ENCODE measurements at regions not wholly inside any gene's neighbourhood (a gene's known extent, or its start where the extent isn't known, plus 50 kb on each side); places are given as distances from the start of the nearest gene placed in this dataset.
A peak's percentile ranks its signal among the peaks of the same experiment; 100 is the strongest.
"Not testable (repeated sequence)": the region's sequence is repeated elsewhere in the genome, so short reads cannot be mapped to it uniquely, and the experiment has no call there.

- H3K9me3 ChIP-seq (ENCODE audit: control insufficient read depth, low read length) = no peaks in the 10 kb centered on the region
- no peaks in the 10 kb centered on the region for H3K27me3 ChIP-seq (replicated peaks; ENCODE audit: control insufficient read depth, insufficient read depth, low read length)
- no peaks in the 10 kb centered on the region for H3K4me1 ChIP-seq (ENCODE audit: control insufficient read depth, insufficient read depth, low read length)
- no peaks in the 10 kb centered on the region for H3K36me3 ChIP-seq (ENCODE audit: control insufficient read depth, insufficient read depth, low read length, severe bottlenecking)
- no peak overlapping the region for H3K4me3 ChIP-seq (ENCODE audit: low read length)
- no peak overlapping the region for H3K9ac ChIP-seq (ENCODE audit: low read length)
- DNase-seq (ENCODE audit: low read depth) = no peak
Measured at GRCh38 chr4:104919406-104919805, 227.3 kb upstream of the TET2 start.

GRCh38 chr4:104930298-104930697 is 216.4 kb upstream of the TET2 start:
- no peaks in the 10 kb centered on the region for H3K27me3 ChIP-seq (replicated peaks; ENCODE audit: control insufficient read depth, insufficient read depth, low read length)
- H3K9me3 ChIP-seq (ENCODE audit: control insufficient read depth, low read length) = no peaks in the 10 kb centered on the region
- no peak overlapping the region for H3K4me3 ChIP-seq (ENCODE audit: low read length)
- DNase-seq (ENCODE audit: low read depth) = no peak
- H3K9ac ChIP-seq (ENCODE audit: low read length) = no peak overlapping the region
- H3K36me3 ChIP-seq (ENCODE audit: control insufficient read depth, insufficient read depth, low read length, severe bottlenecking) = no peaks in the 10 kb centered on the region
- H3K4me1 ChIP-seq (ENCODE audit: control insufficient read depth, insufficient read depth, low read length) = no peaks in the 10 kb centered on the region

GRCh38 chr4:104930745-104931736 is 215.6 kb upstream of the TET2 start:
- not testable (repeated sequence) for H3K4me3 ChIP-seq (ENCODE audit: low read length); H3K4me1 ChIP-seq (ENCODE audit: control insufficient read depth, insufficient read depth, low read length); H3K9me3 ChIP-seq (ENCODE audit: control insufficient read depth, low read length); H3K36me3 ChIP-seq (ENCODE audit: control insufficient read depth, insufficient read depth, low read length, severe bottlenecking); H3K9ac ChIP-seq (ENCODE audit: low read length); H3K27me3 ChIP-seq (replicated peaks; ENCODE audit: control insufficient read depth, insufficient read depth, low read length)
- peak; percentile 61 for DNase-seq (ENCODE audit: low read depth)

GRCh38 chr4:104938624-104939023 is 208.1 kb upstream of the TET2 start:
- no peaks in the 10 kb centered on the region for H3K4me1 ChIP-seq (ENCODE audit: control insufficient read depth, insufficient read depth, low read length)
- no peaks in the 10 kb centered on the region for H3K9me3 ChIP-seq (ENCODE audit: control insufficient read depth, low read length)
- no peak for DNase-seq (ENCODE audit: low read depth)
- H3K36me3 ChIP-seq (ENCODE audit: control insufficient read depth, insufficient read depth, low read length, severe bottlenecking) = no peaks in the 10 kb centered on the region
- H3K27me3 ChIP-seq (replicated peaks; ENCODE audit: control insufficient read depth, insufficient read depth, low read length) = no peaks in the 10 kb centered on the region
- no peak overlapping the region for H3K4me3 ChIP-seq (ENCODE audit: low read length)
- H3K9ac ChIP-seq (ENCODE audit: low read length) = no peak overlapping the region

GRCh38 chr4:104940927-104941326 is 205.7 kb upstream of the TET2 start:
- no peaks in the 10 kb centered on the region for H3K9me3 ChIP-seq (ENCODE audit: control insufficient read depth, low read length)
- DNase-seq (ENCODE audit: low read depth) = no peak
- no peaks in the 10 kb centered on the region for H3K27me3 ChIP-seq (replicated peaks; ENCODE audit: control insufficient read depth, insufficient read depth, low read length)
- no peak overlapping the region for H3K4me3 ChIP-seq (ENCODE audit: low read length)
- no peaks in the 10 kb centered on the region for H3K4me1 ChIP-seq (ENCODE audit: control insufficient read depth, insufficient read depth, low read length)
- H3K9ac ChIP-seq (ENCODE audit: low read length) = no peak overlapping the region
- no peaks in the 10 kb centered on the region for H3K36me3 ChIP-seq (ENCODE audit: control insufficient read depth, insufficient read depth, low read length, severe bottlenecking)

GRCh38 chr4:104941661-104942062 is 205.0 kb upstream of the TET2 start:
- H3K27me3 ChIP-seq (replicated peaks; ENCODE audit: control insufficient read depth, insufficient read depth, low read length) = no peaks in the 10 kb centered on the region
- H3K9ac ChIP-seq (ENCODE audit: low read length) = no peak overlapping the region
- no peaks in the 10 kb centered on the region for H3K36me3 ChIP-seq (ENCODE audit: control insufficient read depth, insufficient read depth, low read length, severe bottlenecking)
- DNase-seq (ENCODE audit: low read depth) = no peak
- no peak overlapping the region for H3K4me3 ChIP-seq (ENCODE audit: low read length)
- no peaks in the 10 kb centered on the region for H3K9me3 ChIP-seq (ENCODE audit: control insufficient read depth, low read length)
- no peaks in the 10 kb centered on the region for H3K4me1 ChIP-seq (ENCODE audit: control insufficient read depth, insufficient read depth, low read length)

- H3K27me3 ChIP-seq (replicated peaks; ENCODE audit: control insufficient read depth, insufficient read depth, low read length) = no peaks in the 10 kb centered on the region
- no peaks in the 10 kb centered on the region for H3K4me1 ChIP-seq (ENCODE audit: control insufficient read depth, insufficient read depth, low read length)
- no peak overlapping the region for H3K4me3 ChIP-seq (ENCODE audit: low read length)
- no peak overlapping the region for H3K9ac ChIP-seq (ENCODE audit: low read length)
- DNase-seq (ENCODE audit: low read depth) = peak; percentile 27
- no peaks in the 10 kb centered on the region for H3K36me3 ChIP-seq (ENCODE audit: control insufficient read depth, insufficient read depth, low read length, severe bottlenecking)
- no peaks in the 10 kb centered on the region for H3K9me3 ChIP-seq (ENCODE audit: control insufficient read depth, low read length)
Measured at GRCh38 chr4:104942990-104943743, 203.5 kb upstream of the TET2 start.

GRCh38 chr4:104944596-104944995 is 202.1 kb upstream of the TET2 start:
- Histone ChIP-seq H3K27me3 (replicated peaks; ENCODE audit: control insufficient read depth, insufficient read depth, low read length) (no peaks in the 10 kb centered on the region), H3K36me3 (ENCODE audit: control insufficient read depth, insufficient read depth, low read length, severe bottlenecking) (no peaks in the 10 kb centered on the region), H3K4me1 (ENCODE audit: control insufficient read depth, insufficient read depth, low read length) (no peaks in the 10 kb centered on the region), H3K9me3 (ENCODE audit: control insufficient read depth, low read length) (no peaks in the 10 kb centered on the region), H3K4me3 (ENCODE audit: low read length) (no peak overlapping the region), H3K9ac (ENCODE audit: low read length) (no peak overlapping the region)
- no peak for DNase-seq (ENCODE audit: low read depth)

GRCh38 chr4:104964410-104965175 is 182.1 kb upstream of the TET2 start:
- DNase-seq (ENCODE audit: low read depth) = no peak
- H3K36me3 ChIP-seq (ENCODE audit: control insufficient read depth, insufficient read depth, low read length, severe bottlenecking) = no peaks in the 10 kb centered on the region
- no peaks in the 10 kb centered on the region for H3K27me3 ChIP-seq (replicated peaks; ENCODE audit: control insufficient read depth, insufficient read depth, low read length)
- H3K4me3 ChIP-seq (ENCODE audit: low read length) = no peak overlapping the region
- no peak overlapping the region for H3K9ac ChIP-seq (ENCODE audit: low read length)
- H3K9me3 ChIP-seq (ENCODE audit: control insufficient read depth, low read length) = peaks cover under 1% of the 10 kb centered on the region
- H3K4me1 ChIP-seq (ENCODE audit: control insufficient read depth, insufficient read depth, low read length) = no peaks in the 10 kb centered on the region

GRCh38 chr4:104966349-104967033 is 180.2 kb upstream of the TET2 start:
- Histone ChIP-seq H3K27me3 (replicated peaks; ENCODE audit: control insufficient read depth, insufficient read depth, low read length) (no peaks in the 10 kb centered on the region), H3K9me3 (ENCODE audit: control insufficient read depth, low read length) (no peaks in the 10 kb centered on the region), H3K4me3 (ENCODE audit: low read length) (no peak overlapping the region), H3K36me3 (ENCODE audit: control insufficient read depth, insufficient read depth, low read length, severe bottlenecking) (no peaks in the 10 kb centered on the region), H3K4me1 (ENCODE audit: control insufficient read depth, insufficient read depth, low read length) (no peaks in the 10 kb centered on the region), H3K9ac (ENCODE audit: low read length) (no peak overlapping the region)
- peak; percentile 47 for DNase-seq (ENCODE audit: low read depth)

Measured in adipocyte (in vitro differentiated cells).